ENCODE measurements at regions not wholly inside any gene's neighbourhood (a gene's known extent, or its start where the extent isn't known, plus 50 kb on each side); places are given as distances from the start of the nearest gene placed in this dataset.

DNA sequence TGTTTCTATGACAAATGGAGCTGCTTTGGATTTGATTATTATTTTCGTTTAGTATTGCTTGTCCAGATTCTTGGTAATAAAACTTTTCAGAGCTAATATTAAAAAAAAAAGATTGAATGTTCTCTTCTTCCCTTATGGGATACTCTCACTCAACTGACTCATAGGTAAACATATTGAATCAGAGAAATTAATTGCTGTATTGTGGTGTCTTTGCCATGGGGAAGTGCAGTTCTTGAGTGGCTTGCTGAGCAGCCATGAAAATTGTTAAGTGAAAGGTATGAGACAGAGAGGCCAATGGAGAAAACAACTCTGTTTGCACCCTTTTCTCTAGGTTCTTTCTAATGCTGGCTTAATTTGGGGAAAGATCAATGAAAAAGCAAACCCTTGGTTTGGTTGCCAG lies 149.9 kb upstream of the HMHB1 start:
- H3K36me3 ChIP-seq (ENCODE audit: insufficient read depth, low read length), result no peaks in the 10 kb centered on the region
- H3K36me3 Mint-ChIP-seq, result no peaks in the 10 kb centered on the region
- CTCF ChIA-PET (ENCODE audit: partially characterized antibody), result no interaction called here

GRCh38 chr5:143660625-143661024 lies 151.3 kb upstream of the HMHB1 start:
- CTCF ChIA-PET (ENCODE audit: partially characterized antibody), result no interaction called here
- POLR2A ChIA-PET (ENCODE audit: partially characterized antibody), result no interaction called here
- no peak overlapping the region for H3K4me3 Mint-ChIP-seq

More for the DNA sequence above, 149.9 kb upstream of the HMHB1 start:
- Mint-ChIP-seq H3K4me3 (no peak overlapping the region), H3K27me3 (no peaks in the 10 kb centered on the region), H3K4me1 (no peaks in the 10 kb centered on the region), H3K27ac (no peak overlapping the region), H3K9me3 (no peaks in the 10 kb centered on the region)
- H3K4me1 ChIP-seq (ENCODE audit: insufficient read depth, low read length), result no peaks in the 10 kb centered on the region
- H3K27me3 ChIP-seq (ENCODE audit: insufficient read depth, low read length), result no peaks in the 10 kb centered on the region
- H3K4me3 ChIP-seq (ENCODE audit: low read length in 2 of 2), result no peak overlapping the region
- POLR2A ChIA-PET (ENCODE audit: partially characterized antibody), result no interaction called here
- DNase-seq, result no peak
- intact Hi-C loops (cut with micrococcal nuclease), result no loop called here
- no peak overlapping the region for H3K27ac ChIP-seq (ENCODE audit: low read depth, low read length)
- no peaks in the 10 kb centered on the region for H3K9me3 ChIP-seq (ENCODE audit: control insufficient read depth in 1 of 2, low read length in 2 of 2)

DNA sequence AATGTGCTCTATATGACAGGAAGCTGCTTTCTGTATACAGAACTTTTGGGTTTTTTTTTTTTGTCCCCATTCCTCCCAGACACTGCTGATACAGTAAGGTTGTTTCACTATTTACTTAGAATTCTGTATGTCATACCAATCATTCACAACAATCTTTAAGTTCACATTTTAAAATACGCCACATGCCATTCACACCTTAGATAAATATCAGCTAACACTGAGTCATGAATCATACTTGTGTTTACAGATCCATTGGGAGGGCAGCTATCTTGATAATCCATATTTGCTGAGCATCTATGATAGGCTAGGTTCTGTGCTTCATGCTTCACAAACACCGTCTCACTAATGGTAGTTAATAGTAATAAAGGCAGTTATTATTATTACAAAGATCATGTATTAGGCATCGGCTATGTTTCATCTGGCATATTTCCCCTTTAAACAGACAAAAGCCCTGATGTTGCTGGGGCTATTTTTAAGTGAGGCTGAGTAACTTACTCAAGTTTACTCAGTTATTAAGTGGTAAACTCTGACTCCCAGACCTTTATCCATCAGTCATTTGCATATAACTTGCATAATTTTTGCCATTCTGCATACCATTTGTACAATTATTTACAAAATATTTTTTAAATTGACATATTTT lies 152.2 kb upstream of the HMHB1 start:
- H3K4me1 ChIP-seq (ENCODE audit: insufficient read depth, low read length), result no peaks in the 10 kb centered on the region
- no peak for DNase-seq
- POLR2A ChIA-PET (ENCODE audit: partially characterized antibody), result no interaction called here
- no peaks in the 10 kb centered on the region for H3K27me3 ChIP-seq (ENCODE audit: insufficient read depth, low read length)
- H3K4me3 ChIP-seq (ENCODE audit: low read length in 2 of 2), result no peak overlapping the region
- H3K4me1 Mint-ChIP-seq, result no peaks in the 10 kb centered on the region
- H3K36me3 Mint-ChIP-seq, result no peaks in the 10 kb centered on the region
- H3K27ac Mint-ChIP-seq, result no peak overlapping the region
- no peak overlapping the region for H3K27ac ChIP-seq (ENCODE audit: low read depth, low read length)
- intact Hi-C loops (cut with micrococcal nuclease), result no loop called here
- H3K4me3 Mint-ChIP-seq, result no peak overlapping the region
- H3K9me3 Mint-ChIP-seq, result no peaks in the 10 kb centered on the region
- no peaks in the 10 kb centered on the region for H3K27me3 Mint-ChIP-seq
- CTCF ChIA-PET (ENCODE audit: partially characterized antibody), result no interaction called here
- H3K9me3 ChIP-seq (ENCODE audit: control insufficient read depth in 1 of 2, low read length in 2 of 2), result no peaks in the 10 kb centered on the region
- H3K36me3 ChIP-seq (ENCODE audit: insufficient read depth, low read length), result no peaks in the 10 kb centered on the region

More at GRCh38 chr5:143660625-143661024, 151.3 kb upstream of the HMHB1 start:
- Histone ChIP-seq H3K27me3 (ENCODE audit: insufficient read depth, low read length) (no peaks in the 10 kb centered on the region), H3K27ac (ENCODE audit: low read depth, low read length) (no peak overlapping the region), H3K4me1 (ENCODE audit: insufficient read depth, low read length) (no peaks in the 10 kb centered on the region), H3K4me3 (ENCODE audit: low read length in 2 of 2) (no peak overlapping the region), H3K36me3 (ENCODE audit: insufficient read depth, low read length) (no peaks in the 10 kb centered on the region), H3K9me3 (ENCODE audit: control insufficient read depth in 1 of 2, low read length in 2 of 2) (no peaks in the 10 kb centered on the region)
- intact Hi-C loops (cut with micrococcal nuclease), result no loop called here
- H3K36me3 Mint-ChIP-seq, result no peaks in the 10 kb centered on the region
- no peak for DNase-seq
- H3K4me1 Mint-ChIP-seq, result no peaks in the 10 kb centered on the region
- no peaks in the 10 kb centered on the region for H3K9me3 Mint-ChIP-seq
- no peak overlapping the region for H3K27ac Mint-ChIP-seq
- no peaks in the 10 kb centered on the region for H3K27me3 Mint-ChIP-seq

GRCh38 chr5:143658956-143659355 lies 153.0 kb upstream of the HMHB1 start:
- Histone ChIP-seq H3K27me3 (ENCODE audit: insufficient read depth, low read length) (no peaks in the 10 kb centered on the region), H3K36me3 (ENCODE audit: insufficient read depth, low read length) (no peaks in the 10 kb centered on the region), H3K9me3 (ENCODE audit: control insufficient read depth in 1 of 2, low read length in 2 of 2) (no peaks in the 10 kb centered on the region), H3K27ac (ENCODE audit: low read depth, low read length) (no peak overlapping the region), H3K4me3 (ENCODE audit: low read length in 2 of 2) (no peak overlapping the region), H3K4me1 (ENCODE audit: insufficient read depth, low read length) (no peaks in the 10 kb centered on the region)
- Mint-ChIP-seq H3K9me3 (no peaks in the 10 kb centered on the region), H3K36me3 (no peaks in the 10 kb centered on the region), H3K4me1 (no peaks in the 10 kb centered on the region), H3K4me3 (no peak overlapping the region), H3K27me3 (no peaks in the 10 kb centered on the region), H3K27ac (no peak overlapping the region)
- no peak for DNase-seq
- POLR2A ChIA-PET (ENCODE audit: partially characterized antibody), result no interaction called here
- CTCF ChIA-PET (ENCODE audit: partially characterized antibody), result no interaction called here
- intact Hi-C loops (cut with micrococcal nuclease), result no loop called here

DNA sequence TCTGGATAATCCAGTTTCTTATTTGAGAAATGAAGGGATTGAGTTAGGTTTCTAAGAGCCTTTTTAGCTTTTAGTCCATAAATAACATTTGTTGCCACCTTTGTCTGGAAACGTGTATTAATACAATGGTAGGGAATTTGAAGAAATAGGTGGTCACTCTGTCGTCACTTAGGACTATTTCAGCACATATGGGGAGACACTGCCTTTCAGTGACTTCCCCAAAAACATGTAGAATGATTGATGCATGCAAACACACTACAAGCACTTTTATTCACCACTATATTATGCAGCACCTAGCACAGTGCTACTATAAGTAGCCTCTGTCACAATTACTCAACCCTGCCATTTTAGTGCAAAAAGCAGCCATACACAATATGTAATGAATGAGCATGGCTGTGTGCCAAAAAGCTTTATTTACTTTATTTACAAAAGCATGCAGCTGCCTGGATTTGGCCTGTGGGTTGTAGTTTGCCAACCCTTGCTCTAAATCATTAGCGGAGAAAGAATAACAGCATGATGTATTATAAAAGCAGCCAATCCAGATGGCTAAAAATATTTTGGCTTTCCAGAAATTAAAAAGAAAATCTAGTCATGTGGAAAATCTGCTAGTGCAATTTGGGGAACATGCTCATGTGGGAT lies 154.2 kb upstream of the HMHB1 start:
- no peaks in the 10 kb centered on the region for H3K27me3 Mint-ChIP-seq

DNA sequence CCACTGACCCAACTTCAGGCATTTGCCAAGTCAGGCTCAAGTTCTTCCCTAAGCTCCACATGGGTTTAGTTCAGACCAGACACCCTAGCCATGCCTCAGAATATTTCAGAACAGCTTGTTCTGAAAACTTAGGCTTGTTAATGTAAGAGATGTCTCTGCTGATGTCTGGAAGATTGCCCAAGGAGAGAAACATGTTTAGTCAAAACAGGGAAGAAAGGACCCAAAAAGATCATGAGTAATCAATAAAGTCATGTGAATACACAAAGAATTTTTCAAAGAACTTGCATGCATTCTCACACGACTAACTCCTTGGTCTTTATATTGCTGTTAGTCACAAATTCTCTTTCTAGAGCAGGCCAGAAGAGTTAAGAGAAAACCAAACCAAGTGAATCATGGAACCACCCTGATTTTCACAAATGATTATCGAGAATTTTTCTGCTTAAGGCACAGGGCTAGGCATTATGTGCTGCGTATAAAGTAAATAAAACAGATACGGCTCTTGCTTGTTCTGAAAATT lies 158.1 kb upstream of the HMHB1 start:
- ChIA-PET CTCF (ENCODE audit: partially characterized antibody) (no interaction called here), POLR2A (ENCODE audit: partially characterized antibody) (no interaction called here)
- intact Hi-C loops (cut with micrococcal nuclease), result no loop called here
- Histone ChIP-seq H3K4me1 (ENCODE audit: insufficient read depth, low read length) (no peaks in the 10 kb centered on the region), H3K27ac (ENCODE audit: low read depth, low read length) (no peak overlapping the region), H3K4me3 (ENCODE audit: low read length in 2 of 2) (no peak overlapping the region), H3K27me3 (ENCODE audit: insufficient read depth, low read length) (no peaks in the 10 kb centered on the region), H3K36me3 (ENCODE audit: insufficient read depth, low read length) (no peaks in the 10 kb centered on the region), H3K9me3 (ENCODE audit: control insufficient read depth in 1 of 2, low read length in 2 of 2) (no peaks in the 10 kb centered on the region)
- H3K4me1 Mint-ChIP-seq, result peaks cover 0 to 7% (median 6%) of the 10 kb centered on the region in 4 donors
- no peak overlapping the region for H3K27ac Mint-ChIP-seq
- peaks cover 0 to 2% of the 10 kb centered on the region in 2 donors for H3K27me3 Mint-ChIP-seq
- H3K4me3 Mint-ChIP-seq, result no peak overlapping the region
- no peaks in the 10 kb centered on the region for H3K36me3 Mint-ChIP-seq
- DNase-seq, result no peak
- H3K9me3 Mint-ChIP-seq, result peaks cover 0 to 2% (median 0%) of the 10 kb centered on the region in 8 donors

More for the DNA sequence above, 154.2 kb upstream of the HMHB1 start:
- ChIA-PET POLR2A (ENCODE audit: partially characterized antibody) (no interaction called here), CTCF (ENCODE audit: partially characterized antibody) (no interaction called here)
- H3K9me3 Mint-ChIP-seq, result no peaks in the 10 kb centered on the region
- intact Hi-C loops (cut with micrococcal nuclease), result no loop called here
- DNase-seq, result no peak
- H3K27me3 ChIP-seq (ENCODE audit: insufficient read depth, low read length), result no peaks in the 10 kb centered on the region
- H3K27ac Mint-ChIP-seq, result no peak overlapping the region
- H3K9me3 ChIP-seq (ENCODE audit: control insufficient read depth in 1 of 2, low read length in 2 of 2), result no peaks in the 10 kb centered on the region
- no peaks in the 10 kb centered on the region for H3K4me1 ChIP-seq (ENCODE audit: insufficient read depth, low read length)
- no peaks in the 10 kb centered on the region for H3K36me3 ChIP-seq (ENCODE audit: insufficient read depth, low read length)
- no peaks in the 10 kb centered on the region for H3K36me3 Mint-ChIP-seq
- no peak overlapping the region for H3K4me3 Mint-ChIP-seq
- H3K4me3 ChIP-seq (ENCODE audit: low read length in 2 of 2), result no peak overlapping the region
- no peaks in the 10 kb centered on the region for H3K4me1 Mint-ChIP-seq
- no peak overlapping the region for H3K27ac ChIP-seq (ENCODE audit: low read depth, low read length)

- H3K9me3 ChIP-seq (ENCODE audit: control insufficient read depth in 1 of 2, low read length in 2 of 2), result no peaks in the 10 kb centered on the region
- no peaks in the 10 kb centered on the region for H3K4me1 ChIP-seq (ENCODE audit: insufficient read depth, low read length)
- no peaks in the 10 kb centered on the region for H3K36me3 ChIP-seq (ENCODE audit: insufficient read depth, low read length)
- DNase-seq, result no peak
- H3K9me3 Mint-ChIP-seq, result peaks cover 0 to 2% (median 0%) of the 10 kb centered on the region in 8 donors
- H3K4me3 Mint-ChIP-seq, result no peak overlapping the region
- H3K4me3 ChIP-seq (ENCODE audit: low read length in 2 of 2), result no peak overlapping the region
- H3K4me1 Mint-ChIP-seq, result peaks cover 0 to 7% (median 6%) of the 10 kb centered on the region in 4 donors
- H3K27ac ChIP-seq (ENCODE audit: low read depth, low read length), result no peak overlapping the region
- no peaks in the 10 kb centered on the region for H3K27me3 ChIP-seq (ENCODE audit: insufficient read depth, low read length)
- H3K27ac Mint-ChIP-seq, result no peak overlapping the region
- POLR2A ChIA-PET (ENCODE audit: partially characterized antibody), result no interaction called here
- CTCF ChIA-PET (ENCODE audit: partially characterized antibody), result no interaction called here
- H3K36me3 Mint-ChIP-seq, result no peaks in the 10 kb centered on the region
- peaks cover 0 to 2% of the 10 kb centered on the region in 2 donors for H3K27me3 Mint-ChIP-seq
- intact Hi-C loops (cut with micrococcal nuclease), result no loop called here
These were observed 158.7 kb upstream of the HMHB1 start for GRCh38 chr5:143653256-143653655.

Measured in CD4-positive, alpha-beta memory T cell (primary cell).